Ascending aorta (tissue), 2 donors: ENCODE measurements at regions not wholly inside any gene's neighbourhood (a gene's known extent, or its start where the extent isn't known, plus 50 kb on each side); places are given as distances from the start of the nearest gene placed in this dataset.

ENCODE experiments used
- DNase-seq, 2 donors: peaks; one replicate each; pipeline ENCODE4 v3.0.0-alpha.2; 2019; ENCODE audit warnings: low spot score in 2 of 2
- H3K27ac ChIP-seq, 2 donors: fragments of 200-600 bp; sonication (generic); one replicate each; pipeline ENCODE4 v1.5.1; 2016 to 2017; ENCODE audit warnings: mild to moderate bottlenecking in 1 of 2
- H3K27me3 ChIP-seq: fragments of 200-600 bp; sonication (generic); one replicate; pipeline ENCODE4 v1.5.1; 2017
- H3K36me3 ChIP-seq, 2 donors: fragments of 200-600 bp; sonication (generic); one replicate each; pipeline ENCODE4 v1.5.1; 2016
- H3K4me1 ChIP-seq, 2 donors: fragments of 200-600 bp; sonication (generic); one replicate each; pipeline ENCODE4 v1.5.1; 2016 to 2017; ENCODE audit warnings: mild to moderate bottlenecking in 1 of 2
- H3K4me3 ChIP-seq, 2 donors: fragments of 200-600 bp; sonication (generic); one replicate each; pipeline ENCODE4 v1.5.1; 2016 to 2017; ENCODE audit warnings: mild to moderate bottlenecking in 1 of 2
- H3K9me3 ChIP-seq, 2 donors: fragments of 200-600 bp; sonication (generic); one replicate each; pipeline ENCODE4 v1.5.1; 2016
- intact Hi-C: fragments of 100-400 bp; cut with DNase I; formaldehyde crosslinking; loops from one replicate; pipeline ENCODE4 v1.15.1; 2023
- TF ChIP-seq, protein P1 (sequence below), 3 experiments: fragments of 200-600 bp in 2 of 3; fragments of 450-650 bp in 1 of 3; sonication (generic) in 2 of 3; IDR thresholded peaks; one replicate each; pipeline ENCODE4 v1.5.1; 2016 to 2019; ENCODE audit warnings: antibody characterized with exemption in 3 of 3, mild to moderate bottlenecking in 1 of 3, moderate library complexity in 1 of 3

DNA sequence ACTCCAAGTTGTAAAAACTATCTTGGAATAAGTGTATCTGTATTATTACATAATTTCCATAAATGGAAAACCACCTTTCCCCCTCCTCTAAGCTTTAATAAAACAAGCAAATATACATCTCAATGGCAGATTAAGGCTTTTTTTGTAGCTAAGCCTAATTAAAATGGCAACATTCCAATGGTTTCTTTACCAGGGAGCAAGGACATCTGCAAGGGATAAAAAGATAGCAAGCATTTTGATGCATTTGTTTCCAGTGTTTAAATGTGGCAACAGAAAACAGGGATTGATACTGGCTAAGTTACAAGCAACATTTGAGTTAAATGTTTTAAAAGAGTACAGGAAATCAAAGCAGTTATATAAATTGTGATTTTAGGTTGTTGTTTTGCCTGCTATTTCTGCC is 1012.7 kb downstream of the ADGRL2 start:
- TF ChIP-seq, protein P1, sequence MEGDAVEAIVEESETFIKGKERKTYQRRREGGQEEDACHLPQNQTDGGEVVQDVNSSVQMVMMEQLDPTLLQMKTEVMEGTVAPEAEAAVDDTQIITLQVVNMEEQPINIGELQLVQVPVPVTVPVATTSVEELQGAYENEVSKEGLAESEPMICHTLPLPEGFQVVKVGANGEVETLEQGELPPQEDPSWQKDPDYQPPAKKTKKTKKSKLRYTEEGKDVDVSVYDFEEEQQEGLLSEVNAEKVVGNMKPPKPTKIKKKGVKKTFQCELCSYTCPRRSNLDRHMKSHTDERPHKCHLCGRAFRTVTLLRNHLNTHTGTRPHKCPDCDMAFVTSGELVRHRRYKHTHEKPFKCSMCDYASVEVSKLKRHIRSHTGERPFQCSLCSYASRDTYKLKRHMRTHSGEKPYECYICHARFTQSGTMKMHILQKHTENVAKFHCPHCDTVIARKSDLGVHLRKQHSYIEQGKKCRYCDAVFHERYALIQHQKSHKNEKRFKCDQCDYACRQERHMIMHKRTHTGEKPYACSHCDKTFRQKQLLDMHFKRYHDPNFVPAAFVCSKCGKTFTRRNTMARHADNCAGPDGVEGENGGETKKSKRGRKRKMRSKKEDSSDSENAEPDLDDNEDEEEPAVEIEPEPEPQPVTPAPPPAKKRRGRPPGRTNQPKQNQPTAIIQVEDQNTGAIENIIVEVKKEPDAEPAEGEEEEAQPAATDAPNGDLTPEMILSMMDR (IDR thresholded peaks at IDR 0.05): no peak
- no peak overlapping the region for H3K4me3 ChIP-seq
- no peaks in the 10 kb centered on the region for H3K27me3 ChIP-seq
- no peaks in the 10 kb centered on the region for H3K4me1 ChIP-seq
- no peak overlapping the region for H3K27ac ChIP-seq
- no peak for DNase-seq
- no peaks in the 10 kb centered on the region for H3K36me3 ChIP-seq
- intact Hi-C loops: no loop called here
- H3K9me3 ChIP-seq: no peaks in the 10 kb centered on the region

DNA sequence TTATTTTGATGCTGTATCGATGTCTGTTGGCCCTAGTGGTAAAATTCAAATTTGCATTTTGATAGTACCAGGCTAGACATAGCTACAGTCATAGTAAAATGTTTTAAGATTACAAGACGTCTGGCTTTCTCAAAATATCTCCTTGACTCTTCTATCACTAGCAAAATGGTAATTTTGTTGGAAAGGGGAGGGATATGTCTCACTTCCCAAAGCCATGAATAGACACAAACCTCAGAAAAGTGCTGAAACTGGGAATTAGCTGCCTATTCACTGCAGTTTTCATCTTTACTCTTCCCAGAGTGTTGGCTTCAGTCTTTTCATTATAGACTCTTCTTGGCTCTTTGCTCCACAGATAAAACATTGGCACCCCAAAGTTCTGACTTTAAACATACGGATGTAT is 1009.9 kb downstream of the ADGRL2 start:
- H3K27me3 ChIP-seq: no peaks in the 10 kb centered on the region
- no peak for DNase-seq
- TF ChIP-seq, protein P1 (IDR thresholded peaks at IDR 0.05): no peak
- no peak overlapping the region for H3K4me3 ChIP-seq
- no peaks in the 10 kb centered on the region for H3K4me1 ChIP-seq
- intact Hi-C loops: no loop called here
- H3K36me3 ChIP-seq: no peaks in the 10 kb centered on the region
- H3K9me3 ChIP-seq: no peaks in the 10 kb centered on the region
- H3K27ac ChIP-seq: no peak overlapping the region

DNA sequence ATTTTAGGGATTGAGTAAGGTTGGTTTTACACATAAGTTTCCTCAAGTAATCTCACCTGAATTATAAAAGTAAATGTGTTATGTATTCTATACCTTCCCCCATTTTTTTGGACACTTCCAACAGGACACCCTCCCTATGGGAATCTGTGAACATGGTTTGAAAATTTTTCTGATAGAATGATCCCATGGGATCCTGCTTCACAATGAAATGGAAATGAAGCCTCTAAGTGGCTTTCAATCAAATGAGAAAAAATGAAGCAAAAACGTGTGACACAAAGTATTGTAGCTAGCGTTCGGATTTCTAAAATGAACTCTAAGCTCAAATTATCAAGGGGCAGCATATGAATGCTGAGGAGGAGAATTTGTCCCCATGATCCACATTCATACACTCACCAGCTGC is 1006.8 kb downstream of the ADGRL2 start:
- TF ChIP-seq, protein P1 (IDR thresholded peaks at IDR 0.05): no peak
- no peaks in the 10 kb centered on the region for H3K27me3 ChIP-seq
- no peaks in the 10 kb centered on the region for H3K9me3 ChIP-seq
- H3K27ac ChIP-seq: no peak overlapping the region
- no peaks in the 10 kb centered on the region for H3K36me3 ChIP-seq
- intact Hi-C loops: no loop called here
- H3K4me3 ChIP-seq: no peak overlapping the region
- no peak for DNase-seq
- H3K4me1 ChIP-seq: no peaks in the 10 kb centered on the region

DNA sequence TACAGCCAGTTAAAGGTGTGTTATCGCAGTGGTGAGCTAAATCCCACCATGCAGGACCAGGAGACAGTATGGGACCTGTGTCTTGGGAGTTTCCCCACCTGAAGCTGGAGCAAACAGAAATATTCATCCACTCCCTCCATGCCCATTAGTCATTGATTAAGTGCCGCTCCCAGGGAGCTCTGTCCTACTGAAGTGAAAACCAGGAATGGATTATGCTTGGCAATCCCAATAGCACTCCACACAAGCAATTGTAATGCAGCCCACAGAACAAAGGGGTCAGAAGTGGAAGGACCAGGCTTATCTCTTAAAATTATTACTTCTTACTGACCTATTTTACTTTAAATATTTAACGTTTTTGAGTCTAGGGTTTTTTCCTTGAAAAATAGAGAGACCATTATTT is 1005.4 kb downstream of the ADGRL2 start:
- no peak overlapping the region for H3K4me3 ChIP-seq
- intact Hi-C loops: no loop called here
- no peaks in the 10 kb centered on the region for H3K36me3 ChIP-seq
- H3K27me3 ChIP-seq: no peaks in the 10 kb centered on the region
- no peaks in the 10 kb centered on the region for H3K4me1 ChIP-seq
- no peak overlapping the region for H3K27ac ChIP-seq
- TF ChIP-seq, protein P1 (IDR thresholded peaks at IDR 0.05): no peak
- no peaks in the 10 kb centered on the region for H3K9me3 ChIP-seq
- DNase-seq: no peak

DNA sequence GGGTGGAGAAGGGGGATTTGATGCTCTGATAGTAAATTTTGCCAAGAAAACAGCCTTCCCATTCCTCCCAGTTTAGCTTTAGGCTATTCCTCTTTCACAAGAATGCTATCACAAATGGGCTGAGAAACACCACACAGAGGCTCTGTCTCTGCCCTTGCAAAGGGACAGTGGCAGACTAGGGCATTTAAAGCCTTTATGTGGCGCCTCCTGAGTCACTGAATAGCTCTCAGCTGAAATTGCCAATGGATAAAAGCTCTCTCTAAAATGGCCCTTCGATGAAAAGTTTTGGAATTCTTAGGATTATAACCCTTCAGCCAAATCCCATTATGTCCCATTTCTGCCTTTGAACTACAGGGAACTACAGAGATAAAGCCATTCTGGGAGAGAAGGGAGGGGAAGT is 1000.4 kb downstream of the ADGRL2 start:
- DNase-seq: no peak
- H3K27ac ChIP-seq: no peak overlapping the region
- intact Hi-C loops: no loop called here
- TF ChIP-seq, protein P1 (IDR thresholded peaks at IDR 0.05): no peak
- H3K4me3 ChIP-seq: no peak overlapping the region
- no peaks in the 10 kb centered on the region for H3K4me1 ChIP-seq
- no peaks in the 10 kb centered on the region for H3K9me3 ChIP-seq
- H3K36me3 ChIP-seq: no peaks in the 10 kb centered on the region
- no peaks in the 10 kb centered on the region for H3K27me3 ChIP-seq

DNA sequence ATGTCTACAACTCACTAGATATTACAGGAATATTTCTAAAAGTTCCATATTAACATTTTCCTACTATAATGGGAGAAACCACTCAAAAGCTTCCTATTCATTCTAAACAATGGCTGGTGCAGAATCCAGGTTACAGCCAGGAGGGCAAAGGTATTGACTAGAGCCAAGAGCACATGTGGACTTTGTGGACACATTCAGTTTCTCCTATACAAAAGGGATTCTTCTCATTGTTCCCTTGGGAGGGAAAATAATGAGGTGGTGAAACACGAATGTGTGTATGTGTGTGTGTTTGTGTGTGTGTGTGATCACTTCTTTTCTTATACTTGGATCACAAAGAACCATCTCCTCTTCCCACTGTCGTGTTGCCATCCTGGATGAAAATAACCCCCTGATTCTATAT is 1000.0 kb downstream of the ADGRL2 start:
- Histone ChIP-seq H3K4me3 (no peak overlapping the region), H3K27me3 (no peaks in the 10 kb centered on the region), H3K36me3 (no peaks in the 10 kb centered on the region), H3K9me3 (no peaks in the 10 kb centered on the region), H3K4me1 (no peaks in the 10 kb centered on the region), H3K27ac (no peak overlapping the region)
- intact Hi-C loops: no loop called here
- TF ChIP-seq, protein P1 (IDR thresholded peaks at IDR 0.05): no peak
- no peak for DNase-seq
